Head of caudate nucleus (tissue), 42 donors: ENCODE measurements at regions not wholly inside any gene's neighbourhood (a gene's known extent, or its start where the extent isn't known, plus 50 kb on each side); places are given as distances from the start of the nearest gene placed in this dataset.
A peak's percentile ranks its signal among the peaks of the same experiment; 100 is the strongest.
"Not testable (repeated sequence)": the region's sequence is repeated elsewhere in the genome, so short reads cannot be mapped to it uniquely, and the experiment has no call there.

Experiments
- DNase-seq, 42 donors: peaks; one replicate each; pipeline versions ENCODE4 v3.0.0 to v3.0.0-alpha.2; 2020 to 2021; ENCODE audit warnings: mixed read lengths in 7 of 42
- intact Hi-C: fragments of 100-400 bp; cut with DNase I; formaldehyde crosslinking; loops from one replicate; pipeline ENCODE4 v1.15.0; 2022

GRCh38 chr2:16218161-16218560, 277.8 kb downstream of the MYCN start:
- intact Hi-C loops: loop anchor here (10.0 kb wide), 1 partner anchor 273 kb away; the partner anchor contains the start of gene MYCN
- no peak for DNase-seq

- DNase-seq: not testable (repeated sequence)
- intact Hi-C loops: loop anchor here (10.0 kb wide), 1 partner anchor 273 kb away; the partner anchor contains the start of gene MYCN
Measured at GRCh38 chr2:16217741-16218140, 277.4 kb downstream of the MYCN start.

- intact Hi-C loops: loop anchor here (10.0 kb wide), 1 partner anchor 272 kb away; the partner anchor contains the start of gene MYCN
Measured at GRCh38 chr2:16217291-16217690, 276.9 kb downstream of the MYCN start.

GRCh38 chr2:16216558-16216945, 276.2 kb downstream of the MYCN start:
- intact Hi-C loops: loop anchor here (10.0 kb wide), 1 partner anchor 272 kb away; the partner anchor contains the start of gene MYCN
- peak in 1 of 42 donors; percentile 10 for DNase-seq

More at GRCh38 chr2:16217291-16217690, 276.9 kb downstream of the MYCN start:
- no peak for DNase-seq

GRCh38 chr2:16215902-16216557, 275.7 kb downstream of the MYCN start:
- intact Hi-C loops: loop anchor here (10.0 kb wide), 1 partner anchor 271 kb away; the partner anchor contains the start of gene MYCN
- DNase-seq: peak in 18 of 42 donors; percentile 10 to 61 (median 32)

GRCh38 chr2:16214861-16215260, 274.5 kb downstream of the MYCN start:
- DNase-seq: no peak
- intact Hi-C loops: loop anchor here (10.0 kb wide), 1 partner anchor 270 kb away; the partner anchor contains the start of gene MYCN

- DNase-seq: no peak
- intact Hi-C loops: loop anchor here (10.0 kb wide), 1 partner anchor 270 kb away; the partner anchor contains the start of gene MYCN
Measured at GRCh38 chr2:16214391-16214790, 274.0 kb downstream of the MYCN start.

- intact Hi-C loops: loop anchor here (10.0 kb wide), 1 partner anchor 268 kb away; the partner anchor contains the start of gene MYCN
- DNase-seq: no peak
Measured at GRCh38 chr2:16212321-16212720, 272.0 kb downstream of the MYCN start.

- intact Hi-C loops: loop anchor here (10.0 kb wide), 1 partner anchor 267 kb away; the partner anchor contains the start of gene MYCN
- DNase-seq: no peak
Measured at GRCh38 chr2:16211341-16211740, 271.0 kb downstream of the MYCN start.

GRCh38 chr2:16210841-16211240, 270.5 kb downstream of the MYCN start:
- intact Hi-C loops: loop anchor here (10.0 kb wide), 1 partner anchor 266 kb away; the partner anchor contains the start of gene MYCN
- DNase-seq: no peak

- no peak for DNase-seq
- intact Hi-C loops: loop anchor here (10.0 kb wide), 1 partner anchor 265 kb away; the partner anchor contains the start of gene MYCN
Measured at GRCh38 chr2:16209799-16210198, 269.4 kb downstream of the MYCN start.

GRCh38 chr2:16208921-16209320, 268.6 kb downstream of the MYCN start:
- intact Hi-C loops: no loop called here
- DNase-seq: no peak

GRCh38 chr2:16208241-16208797, 268.0 kb downstream of the MYCN start:
- no peak for DNase-seq
- intact Hi-C loops: no loop called here

GRCh38 chr2:16207611-16208010, 267.3 kb downstream of the MYCN start:
- intact Hi-C loops: no loop called here
- DNase-seq: no peak

- DNase-seq: no peak
- intact Hi-C loops: no loop called here
Measured at GRCh38 chr2:16207151-16207550, 266.8 kb downstream of the MYCN start.

- intact Hi-C loops: no loop called here
- no peak for DNase-seq
Measured at GRCh38 chr2:16206191-16206944, 266.0 kb downstream of the MYCN start.

- intact Hi-C loops: no loop called here
- no peak for DNase-seq
Measured at GRCh38 chr2:16205631-16206030, 265.3 kb downstream of the MYCN start.

- intact Hi-C loops: no loop called here
- no peak for DNase-seq
Measured at GRCh38 chr2:16204886-16205620, 264.7 kb downstream of the MYCN start.

- DNase-seq: no peak
- intact Hi-C loops: no loop called here
Measured at GRCh38 chr2:16204251-16204650, 263.9 kb downstream of the MYCN start.
